ENCODE measurements at regions not wholly inside any gene's neighbourhood (a gene's known extent, or its start where the extent isn't known, plus 50 kb on each side); places are given as distances from the start of the nearest gene placed in this dataset.
A peak's percentile ranks its signal among the peaks of the same experiment; 100 is the strongest.

DNA sequence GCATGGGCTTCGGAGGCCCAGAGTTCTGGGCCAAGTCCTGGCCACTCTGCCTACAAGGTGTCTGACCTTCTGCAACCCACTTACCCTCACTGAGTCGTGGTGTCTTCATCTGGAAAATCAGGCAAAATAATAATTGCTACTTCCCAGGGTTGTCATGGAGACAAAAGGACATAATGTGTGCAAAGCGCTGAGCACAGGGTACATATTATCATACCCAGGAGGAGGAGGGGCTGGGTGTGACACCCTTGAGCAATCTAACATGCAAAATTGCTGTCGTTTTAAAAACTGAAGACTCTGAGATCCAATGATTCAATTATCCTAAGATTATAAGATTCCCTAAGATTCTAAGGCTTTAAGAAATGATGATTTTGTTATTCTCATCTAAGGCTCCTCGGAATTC, 459.5 kb downstream of the PTPRU start:
- Histone ChIP-seq H3K9ac (ENCODE audit: low read length) (peak overlapping the region; percentile 59), H3K27me3 (ENCODE audit: insufficient read depth, low read depth, low read length) (no peaks in the 10 kb centered on the region), H3K9me3 (ENCODE audit: low read length) (peaks cover 8% of the 10 kb centered on the region)

DNA sequence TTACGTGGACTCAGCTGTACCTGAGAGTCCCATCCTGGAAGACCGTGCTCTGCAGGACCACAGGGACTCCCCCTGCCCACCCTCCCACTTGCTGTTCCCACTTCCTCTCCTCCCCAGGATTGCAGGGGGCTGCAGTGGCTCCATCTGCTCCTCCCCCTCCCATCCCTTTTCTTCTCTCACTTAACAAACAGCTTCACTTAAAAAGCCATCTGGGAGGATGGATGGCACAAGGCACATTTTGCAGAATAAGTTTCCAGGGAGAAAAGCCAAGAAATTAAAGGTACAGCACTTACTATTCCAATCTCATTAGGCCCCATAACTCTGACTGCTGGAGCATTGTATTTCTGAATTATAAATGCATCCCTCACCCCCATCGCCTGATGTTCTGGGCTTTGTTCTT, 458.7 kb downstream of the PTPRU start:
- Histone ChIP-seq H3K9me3 (ENCODE audit: low read length) (peaks cover 8% of the 10 kb centered on the region), H3K4me2 (ENCODE audit: low read length) (no peak overlapping the region), H3K27ac (ENCODE audit: low read length) (peak overlapping the region; percentile 80), H3K9me2 (ENCODE audit: insufficient read depth, low read length) (no peaks in the 10 kb centered on the region), H3K4me3 (ENCODE audit: low read length) (peak overlapping the region; percentile 38), H3K36me3 (ENCODE audit: insufficient read depth, low read length) (no peaks in the 10 kb centered on the region), H3K27me3 (ENCODE audit: insufficient read depth, low read depth, low read length) (no peaks in the 10 kb centered on the region), H3K79me2 (replicated peaks; ENCODE audit: insufficient read depth, low read length) (no peaks in the 10 kb centered on the region), H2AFZ (ENCODE audit: low read depth, low read length) (no peak overlapping the region), H3K9ac (ENCODE audit: low read length) (peak overlapping the region; percentile 59), H4K20me1 (ENCODE audit: insufficient read depth) (no peaks in the 10 kb centered on the region), H3F3A (ENCODE audit: insufficient read depth, low read length, poor library complexity, severe bottlenecking) (no peaks in the 10 kb centered on the region)
- TF ChIP-seq TAF1 (IDR thresholded peaks at IDR 0.05; ENCODE audit: low read depth) (no peak), RAD21 (conservative IDR thresholded peaks at IDR 0.05) (no peak), SMC3 (conservative IDR thresholded peaks at IDR 0.05; ENCODE audit: poor library complexity) (no peak), EP300 (conservative IDR thresholded peaks at IDR 0.05; ENCODE audit: poor library complexity, severe bottlenecking) (no peak), POLR2AphosphoS5 (IDR thresholded peaks at IDR 0.05) (no peak), EZH2 (IDR thresholded peaks at IDR 0.05; ENCODE audit: borderline replicate concordance, insufficient read depth, low read length, poor library complexity, severe bottlenecking) (no peak), MXI1 (conservative IDR thresholded peaks at IDR 0.05; ENCODE audit: poor library complexity, severe bottlenecking) (no peak)
- TF ChIP-seq, protein P1, sequence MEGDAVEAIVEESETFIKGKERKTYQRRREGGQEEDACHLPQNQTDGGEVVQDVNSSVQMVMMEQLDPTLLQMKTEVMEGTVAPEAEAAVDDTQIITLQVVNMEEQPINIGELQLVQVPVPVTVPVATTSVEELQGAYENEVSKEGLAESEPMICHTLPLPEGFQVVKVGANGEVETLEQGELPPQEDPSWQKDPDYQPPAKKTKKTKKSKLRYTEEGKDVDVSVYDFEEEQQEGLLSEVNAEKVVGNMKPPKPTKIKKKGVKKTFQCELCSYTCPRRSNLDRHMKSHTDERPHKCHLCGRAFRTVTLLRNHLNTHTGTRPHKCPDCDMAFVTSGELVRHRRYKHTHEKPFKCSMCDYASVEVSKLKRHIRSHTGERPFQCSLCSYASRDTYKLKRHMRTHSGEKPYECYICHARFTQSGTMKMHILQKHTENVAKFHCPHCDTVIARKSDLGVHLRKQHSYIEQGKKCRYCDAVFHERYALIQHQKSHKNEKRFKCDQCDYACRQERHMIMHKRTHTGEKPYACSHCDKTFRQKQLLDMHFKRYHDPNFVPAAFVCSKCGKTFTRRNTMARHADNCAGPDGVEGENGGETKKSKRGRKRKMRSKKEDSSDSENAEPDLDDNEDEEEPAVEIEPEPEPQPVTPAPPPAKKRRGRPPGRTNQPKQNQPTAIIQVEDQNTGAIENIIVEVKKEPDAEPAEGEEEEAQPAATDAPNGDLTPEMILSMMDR (IDR thresholded peaks at IDR 0.05; ENCODE audit: poor library complexity, severe bottlenecking): no peak
- TF ChIP-seq, protein P2, sequence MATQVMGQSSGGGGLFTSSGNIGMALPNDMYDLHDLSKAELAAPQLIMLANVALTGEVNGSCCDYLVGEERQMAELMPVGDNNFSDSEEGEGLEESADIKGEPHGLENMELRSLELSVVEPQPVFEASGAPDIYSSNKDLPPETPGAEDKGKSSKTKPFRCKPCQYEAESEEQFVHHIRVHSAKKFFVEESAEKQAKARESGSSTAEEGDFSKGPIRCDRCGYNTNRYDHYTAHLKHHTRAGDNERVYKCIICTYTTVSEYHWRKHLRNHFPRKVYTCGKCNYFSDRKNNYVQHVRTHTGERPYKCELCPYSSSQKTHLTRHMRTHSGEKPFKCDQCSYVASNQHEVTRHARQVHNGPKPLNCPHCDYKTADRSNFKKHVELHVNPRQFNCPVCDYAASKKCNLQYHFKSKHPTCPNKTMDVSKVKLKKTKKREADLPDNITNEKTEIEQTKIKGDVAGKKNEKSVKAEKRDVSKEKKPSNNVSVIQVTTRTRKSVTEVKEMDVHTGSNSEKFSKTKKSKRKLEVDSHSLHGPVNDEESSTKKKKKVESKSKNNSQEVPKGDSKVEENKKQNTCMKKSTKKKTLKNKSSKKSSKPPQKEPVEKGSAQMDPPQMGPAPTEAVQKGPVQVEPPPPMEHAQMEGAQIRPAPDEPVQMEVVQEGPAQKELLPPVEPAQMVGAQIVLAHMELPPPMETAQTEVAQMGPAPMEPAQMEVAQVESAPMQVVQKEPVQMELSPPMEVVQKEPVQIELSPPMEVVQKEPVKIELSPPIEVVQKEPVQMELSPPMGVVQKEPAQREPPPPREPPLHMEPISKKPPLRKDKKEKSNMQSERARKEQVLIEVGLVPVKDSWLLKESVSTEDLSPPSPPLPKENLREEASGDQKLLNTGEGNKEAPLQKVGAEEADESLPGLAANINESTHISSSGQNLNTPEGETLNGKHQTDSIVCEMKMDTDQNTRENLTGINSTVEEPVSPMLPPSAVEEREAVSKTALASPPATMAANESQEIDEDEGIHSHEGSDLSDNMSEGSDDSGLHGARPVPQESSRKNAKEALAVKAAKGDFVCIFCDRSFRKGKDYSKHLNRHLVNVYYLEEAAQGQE (IDR thresholded peaks at IDR 0.05; ENCODE audit: borderline replicate concordance): no peak

More for the DNA sequence above, 459.5 kb downstream of the PTPRU start:
- peak overlapping the region; percentile 80 for H3K27ac ChIP-seq (ENCODE audit: low read length)
- no peak overlapping the region for H3K4me2 ChIP-seq (ENCODE audit: low read length)
- no peaks in the 10 kb centered on the region for H3K79me2 ChIP-seq (replicated peaks; ENCODE audit: insufficient read depth, low read length)
- H4K20me1 ChIP-seq (ENCODE audit: insufficient read depth): no peaks in the 10 kb centered on the region
- H3K4me3 ChIP-seq (ENCODE audit: low read length): peak overlapping the region; percentile 38
- no peak overlapping the region for H2AFZ ChIP-seq (ENCODE audit: low read depth, low read length)
- TF ChIP-seq, protein P1 (IDR thresholded peaks at IDR 0.05; ENCODE audit: poor library complexity, severe bottlenecking): no peak
- TF ChIP-seq EP300 (conservative IDR thresholded peaks at IDR 0.05; ENCODE audit: poor library complexity, severe bottlenecking): peak; percentile 55
- no peaks in the 10 kb centered on the region for H3F3A ChIP-seq (ENCODE audit: insufficient read depth, low read length, poor library complexity, severe bottlenecking)
- H3K9me2 ChIP-seq (ENCODE audit: insufficient read depth, low read length): no peaks in the 10 kb centered on the region
- no peaks in the 10 kb centered on the region for H3K36me3 ChIP-seq (ENCODE audit: insufficient read depth, low read length)

Data from neural cell (in vitro differentiated cells).